IMR-90 (cell line): ENCODE measurements at regions not wholly inside any gene's neighbourhood (a gene's known extent, or its start where the extent isn't known, plus 50 kb on each side); places are given as distances from the start of the nearest gene placed in this dataset.

Experiments
- ATAC-seq: fragments of 200-7000 bp; cut with Tn5 transposase; 2 replicates; pipeline ENCODE4 v1.9.1; 2020; ENCODE audit warnings: low read depth, mild to moderate bottlenecking, moderate library complexity
- BruUV-seq: library from RNA; stranded (reverse); fragments of 400-500 nt; replicated peaks from 2 replicates; lab custom pipeline; 2021; lab: Mats Ljungman, UMichigan
- CTCF ChIA-PET: fragments of 300-600 bp; formaldehyde crosslinking; extraction: SDS; loops from one replicate; lab custom pipeline; 2021; ENCODE audit warnings: antibody characterized with exemption; lab: Yijun Ruan, JAX
- POLR2A ChIA-PET: fragments of 300-600 bp; sonication (Branson Sonifier 250); formaldehyde crosslinking; loops from one replicate; lab custom pipeline; 2022; ENCODE audit warnings: antibody characterized with exemption; ENCODE audit not compliant: unreplicated experiment; lab: Charles Lee
- DNase-seq: peaks from one replicate; pipeline ENCODE4 v3.0.0; 2013
- H2AFZ ChIP-seq: replicated peaks from 2 replicates; pipeline ENCODE3; 2013; ENCODE audit warnings: low read length, mild to moderate bottlenecking; ENCODE audit not compliant: poor library complexity
- H2AK5ac ChIP-seq: 2 replicates; pipeline ENCODE4 v1.6.1; 2013; ENCODE audit warnings: low read depth, low read length, inconsistent platforms
- H2AK9ac ChIP-seq: replicated peaks from 2 replicates; pipeline ENCODE3; 2013; ENCODE audit warnings: mild to moderate bottlenecking, low read depth, low read length, moderate library complexity; ENCODE audit not compliant: poor library complexity
- H2BK120ac ChIP-seq: 2 replicates; pipeline ENCODE4 v1.6.1; 2013; ENCODE audit warnings: low read depth, low read length, inconsistent platforms
- H2BK15ac ChIP-seq: 3 replicates; pipeline ENCODE4 v1.6.1; 2013; ENCODE audit warnings: low read depth, low read length, inconsistent platforms
- H2BK20ac ChIP-seq: 2 replicates; pipeline ENCODE4 v1.6.1; 2013; ENCODE audit warnings: low read depth, mild to moderate bottlenecking, inconsistent platforms, low read length, moderate library complexity
- H2BK5ac ChIP-seq: 2 replicates; pipeline ENCODE4 v1.6.1; 2013; ENCODE audit warnings: mild to moderate bottlenecking, low read depth, low read length, inconsistent platforms; ENCODE audit not compliant: poor library complexity, severe bottlenecking
- H3K14ac ChIP-seq: replicated peaks from 2 replicates; pipeline ENCODE4 v1.6.1; 2013; ENCODE audit warnings: low read depth, low read length, inconsistent platforms
- H3K18ac ChIP-seq: 2 replicates; pipeline ENCODE4 v1.6.1; 2013; ENCODE audit warnings: low read depth, low read length, control low read depth
- H3K23ac ChIP-seq: 2 replicates; pipeline ENCODE4 v1.6.1; 2013; ENCODE audit warnings: low read depth, low read length, inconsistent platforms
- H3K27ac ChIP-seq: 2 replicates; pipeline ENCODE4 v1.5.1; 2013; ENCODE audit warnings: mild to moderate bottlenecking, control low read depth, low read length; ENCODE audit not compliant: insufficient read depth
- H3K27me3 ChIP-seq: 2 replicates; pipeline ENCODE4 v1.6.1; 2013; ENCODE audit warnings: low read length; ENCODE audit not compliant: control insufficient read depth, insufficient read depth
- H3K36me3 ChIP-seq: 2 replicates; pipeline ENCODE4 v1.6.1; 2013; ENCODE audit warnings: low read length, mixed read lengths; ENCODE audit not compliant: control insufficient read depth, insufficient read depth
- H3K4ac ChIP-seq: 2 replicates; pipeline ENCODE4 v1.6.1; 2013; ENCODE audit warnings: low read depth, low read length, inconsistent platforms
- H3K4me1 ChIP-seq: 2 replicates; pipeline ENCODE4 v1.6.1; 2013; ENCODE audit warnings: low read length, mixed read lengths; ENCODE audit not compliant: control insufficient read depth, insufficient read depth
- H3K4me2 ChIP-seq: 2 replicates; pipeline ENCODE4 v1.6.1; 2013; ENCODE audit warnings: low read depth, mild to moderate bottlenecking, control low read depth, low read length, moderate library complexity
- H3K4me3 ChIP-seq: 2 replicates; pipeline ENCODE4 v1.5.1; 2013; ENCODE audit warnings: low read depth, mild to moderate bottlenecking, control low read depth, low read length, moderate library complexity; ENCODE audit not compliant: insufficient read depth
- H3K56ac ChIP-seq: 2 replicates; pipeline ENCODE4 v1.6.1; 2013; ENCODE audit warnings: low read length, inconsistent platforms; ENCODE audit not compliant: insufficient read depth; ENCODE audit errors: extremely low read depth
- H3K79me1 ChIP-seq, 2 experiments: 2 replicates each; pipeline ENCODE4 v1.6.1; 2013; ENCODE audit warnings: low read length in 2 of 2, inconsistent platforms in 1 of 2, low read depth in 1 of 2
- H3K9ac ChIP-seq: 2 replicates; pipeline ENCODE4 v1.6.1; 2013; ENCODE audit warnings: low read depth, low read length, control low read depth
- H3K9me1 ChIP-seq: 2 replicates; pipeline ENCODE4 v1.6.1; 2013; ENCODE audit warnings: low read length, inconsistent platforms; ENCODE audit not compliant: insufficient read depth
- H3K9me3 ChIP-seq: 2 replicates; pipeline ENCODE4 v1.6.1; 2013; ENCODE audit warnings: low read length; ENCODE audit not compliant: control insufficient read depth, insufficient read depth
- H4K20me1 ChIP-seq: 2 replicates; pipeline ENCODE4 v1.6.1; 2013; ENCODE audit warnings: low read length, inconsistent platforms; ENCODE audit not compliant: insufficient read depth
- H4K5ac ChIP-seq: 2 replicates; pipeline ENCODE4 v1.6.1; 2013; ENCODE audit warnings: mild to moderate bottlenecking, low read depth, low read length, control low read depth
- H4K8ac ChIP-seq, 2 experiments: 2 replicates each; pipeline ENCODE4 v1.6.1; 2013; ENCODE audit warnings: low read depth in 2 of 2, low read length in 2 of 2, control low read depth in 1 of 2, inconsistent platforms in 1 of 2
- H4K91ac ChIP-seq: 2 replicates; pipeline ENCODE4 v1.6.1; 2013; ENCODE audit warnings: low read depth, low read length, inconsistent platforms; ENCODE audit not compliant: insufficient read depth
- MXI1 ChIP-seq: IDR thresholded peaks from 2 replicates; pipeline ENCODE4 v1.6.1; 2012; ENCODE audit warnings: low read depth, mild to moderate bottlenecking, low read length, moderate library complexity, borderline replicate concordance
- WGBS, 2 experiments: methylation state at CpG; one replicate each; pipeline versions ENCODE4 v1.1.5 to v1.1.7; 2013; ENCODE audit warnings: missing lambda C conversion rate in 2 of 2; ENCODE audit not compliant: insufficient read length in 1 of 2; ENCODE audit errors: extremely low coverage in 2 of 2; 5-methylcytosine and 5-hydroxymethylcytosine counted together
- dilution Hi-C: fragments of 300-500 bp; cut with HindIII; formaldehyde crosslinking; loops from one replicate; pipeline ENCODE4 v1.14.3; 2018; ENCODE audit warnings: low sequenced_read_pairs; ENCODE audit not compliant: unreplicated experiment
- in situ Hi-C: fragments of 300-500 bp; cut with MboI; formaldehyde crosslinking; loops from 3 replicates; pipeline ENCODE4 v1.14.3; 2019; ENCODE audit warnings: low sequenced_read_pairs, inconsistent platforms, mixed read lengths
- intact Hi-C: fragments of 100-400 bp; cut with micrococcal nuclease; formaldehyde crosslinking; loops from 2 replicates; pipeline ENCODE4 v1.10.0; 2022

DNA sequence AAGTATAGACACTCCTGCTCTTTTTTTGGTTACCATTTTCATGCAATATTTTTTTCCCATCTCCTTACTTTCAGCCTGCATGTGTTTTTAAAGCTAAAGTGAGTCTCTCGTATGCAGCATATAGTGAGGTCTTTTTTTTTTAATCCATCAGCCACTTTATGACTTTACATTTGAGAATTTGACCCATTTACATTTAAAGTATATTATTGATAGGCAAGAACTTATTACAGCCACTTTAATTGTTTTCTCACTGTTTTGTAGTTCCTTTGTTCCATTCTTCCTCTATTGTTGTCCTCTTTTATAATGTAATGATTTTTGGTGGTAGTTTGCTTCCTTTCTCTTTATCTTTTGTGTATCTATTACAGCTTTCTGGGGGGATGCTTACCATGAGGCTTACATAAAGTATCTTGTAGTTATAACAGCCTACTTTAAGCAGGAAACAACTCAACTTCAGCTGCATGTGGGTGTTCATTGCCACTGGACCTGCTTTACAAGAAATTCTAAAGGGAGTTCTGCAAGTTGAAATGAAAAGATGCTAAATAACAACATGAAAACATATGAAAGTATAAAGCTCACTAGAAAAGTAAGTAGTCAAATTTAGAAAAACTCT lies 71.8 kb downstream of the TNFAIP3 start:
- H2BK20ac ChIP-seq: no peak overlapping the region
- no peak overlapping the region for H2BK5ac ChIP-seq
- H3K27me3 ChIP-seq: no peaks in the 10 kb centered on the region
- H4K91ac ChIP-seq: no peak overlapping the region
- H3K23ac ChIP-seq: no peak overlapping the region
- WGBS, 2 experiments: no CpG with 5 or more reads among the region's 1 CpG
- no peak overlapping the region for H3K27ac ChIP-seq
- H2BK120ac ChIP-seq: no peak overlapping the region
- no peaks in the 10 kb centered on the region for H3K79me1 ChIP-seq
- H2AK5ac ChIP-seq: no peak overlapping the region
- no peak overlapping the region for H3K4me3 ChIP-seq
- H4K5ac ChIP-seq: no peak overlapping the region
- dilution Hi-C loops: no loop called here
- no peak overlapping the region for H2BK15ac ChIP-seq
- ChIA-PET CTCF (interaction anchor here (0.6 to 2.3 kb wide), 8 partner anchors 12 to 1671 kb away, joined by 3 to 9 read pairs (median 3); partner anchors contain the start of gene TNFAIP3), POLR2A (no interaction called here)
- TF ChIP-seq MXI1: no peak
- DNase-seq: no peak
- H3K4me2 ChIP-seq: no peak overlapping the region
- no peaks in the 10 kb centered on the region for H4K20me1 ChIP-seq
- H3K36me3 ChIP-seq: no peaks in the 10 kb centered on the region
- no peaks in the 10 kb centered on the region for H3K4me1 ChIP-seq
- intact Hi-C loops: no loop called here
- no peak overlapping the region for H4K8ac ChIP-seq
- H3K9me1 ChIP-seq: no peaks in the 10 kb centered on the region
- H2AFZ ChIP-seq: no peak overlapping the region
- H3K9me3 ChIP-seq: no peaks in the 10 kb centered on the region
- H3K14ac ChIP-seq: no peak overlapping the region
- no peak overlapping the region for H3K56ac ChIP-seq
- in situ Hi-C loops: no loop called here
- H3K9ac ChIP-seq: no peak overlapping the region
- H2AK9ac ChIP-seq: no peak overlapping the region
- ATAC-seq: no peak
- no peak overlapping the region for H3K4ac ChIP-seq
- no TSS peak for BruUV-seq
- no peak overlapping the region for H3K18ac ChIP-seq
